GM23338 (cell line): ENCODE measurements at regions not wholly inside any gene's neighbourhood (a gene's known extent, or its start where the extent isn't known, plus 50 kb on each side); places are given as distances from the start of the nearest gene placed in this dataset.

Source experiments
- EZH2 ChIP-seq: fragments of 200-600 bp; sonication (generic); IDR thresholded peaks from one replicate; pipeline ENCODE4 v1.8.0; 2017; ENCODE audit warnings: antibody characterized with exemption, mild to moderate bottlenecking, low read depth; ENCODE audit not compliant: unreplicated experiment
- EZH2phosphoT487 ChIP-seq: fragments of 200-600 bp; sonication (generic); IDR thresholded peaks from one replicate; pipeline ENCODE4 v1.8.1; 2018; ENCODE audit warnings: antibody characterized with exemption; ENCODE audit not compliant: unreplicated experiment
- POLR2AphosphoS5 ChIP-seq: IDR thresholded peaks from 2 replicates; pipeline ENCODE4 v1.6.1; 2016; ENCODE audit warnings: antibody characterized with exemption, low read depth
- ZNF114 ChIP-seq: fragments of 250-450 bp; sonication (Bioruptor Pico); IDR thresholded peaks from 2 replicates; pipeline ENCODE4 v1.5.0; 2020; ENCODE audit warnings: mild to moderate bottlenecking, moderate library complexity
- TF ChIP-seq, protein P1 (sequence below): fragments of 250-450 bp; sonication (Bioruptor Pico); IDR thresholded peaks from 2 replicates; pipeline ENCODE4 v1.5.0; 2020; ENCODE audit warnings: mild to moderate bottlenecking, moderate library complexity
- TF ChIP-seq, protein P2 (sequence below), 2 experiments: fragments of 200-600 bp in 1 of 2; sonication (generic) in 1 of 2; conservative IDR thresholded peaks; 2 replicates each; pipeline versions ENCODE4 v1.5.1 to v1.6.1; 2016 to 2017; ENCODE audit warnings: antibody characterized with exemption in 2 of 2, low read depth in 2 of 2, mild to moderate bottlenecking in 2 of 2, moderate library complexity in 1 of 2
- TF ChIP-seq, protein P3 (sequence below): IDR thresholded peaks from one replicate; pipeline ENCODE4 v1.6.1; 2018; ENCODE audit warnings: antibody characterized with exemption; ENCODE audit not compliant: unreplicated experiment

DNA sequence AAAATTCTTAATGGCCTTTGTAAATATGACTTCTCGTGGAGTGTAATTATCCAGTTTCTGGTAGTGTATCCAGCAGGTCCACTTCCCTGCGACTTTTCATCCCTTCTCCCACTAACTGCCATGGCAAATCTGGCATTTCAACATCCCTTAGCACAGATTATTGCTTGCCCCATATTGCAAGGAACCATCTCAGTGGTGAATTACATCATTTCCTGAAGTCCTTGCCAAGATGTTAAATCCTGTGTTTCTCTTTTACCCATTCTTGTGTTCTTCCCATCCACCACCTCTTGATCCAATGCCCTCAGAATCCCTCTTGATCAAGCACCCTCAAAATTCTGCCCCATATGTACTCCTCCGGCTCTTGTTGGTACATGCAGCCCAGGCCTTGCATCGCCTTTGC is 88.1 kb upstream of the ZNF81 start (continued):
- TF ChIP-seq, protein P1, sequence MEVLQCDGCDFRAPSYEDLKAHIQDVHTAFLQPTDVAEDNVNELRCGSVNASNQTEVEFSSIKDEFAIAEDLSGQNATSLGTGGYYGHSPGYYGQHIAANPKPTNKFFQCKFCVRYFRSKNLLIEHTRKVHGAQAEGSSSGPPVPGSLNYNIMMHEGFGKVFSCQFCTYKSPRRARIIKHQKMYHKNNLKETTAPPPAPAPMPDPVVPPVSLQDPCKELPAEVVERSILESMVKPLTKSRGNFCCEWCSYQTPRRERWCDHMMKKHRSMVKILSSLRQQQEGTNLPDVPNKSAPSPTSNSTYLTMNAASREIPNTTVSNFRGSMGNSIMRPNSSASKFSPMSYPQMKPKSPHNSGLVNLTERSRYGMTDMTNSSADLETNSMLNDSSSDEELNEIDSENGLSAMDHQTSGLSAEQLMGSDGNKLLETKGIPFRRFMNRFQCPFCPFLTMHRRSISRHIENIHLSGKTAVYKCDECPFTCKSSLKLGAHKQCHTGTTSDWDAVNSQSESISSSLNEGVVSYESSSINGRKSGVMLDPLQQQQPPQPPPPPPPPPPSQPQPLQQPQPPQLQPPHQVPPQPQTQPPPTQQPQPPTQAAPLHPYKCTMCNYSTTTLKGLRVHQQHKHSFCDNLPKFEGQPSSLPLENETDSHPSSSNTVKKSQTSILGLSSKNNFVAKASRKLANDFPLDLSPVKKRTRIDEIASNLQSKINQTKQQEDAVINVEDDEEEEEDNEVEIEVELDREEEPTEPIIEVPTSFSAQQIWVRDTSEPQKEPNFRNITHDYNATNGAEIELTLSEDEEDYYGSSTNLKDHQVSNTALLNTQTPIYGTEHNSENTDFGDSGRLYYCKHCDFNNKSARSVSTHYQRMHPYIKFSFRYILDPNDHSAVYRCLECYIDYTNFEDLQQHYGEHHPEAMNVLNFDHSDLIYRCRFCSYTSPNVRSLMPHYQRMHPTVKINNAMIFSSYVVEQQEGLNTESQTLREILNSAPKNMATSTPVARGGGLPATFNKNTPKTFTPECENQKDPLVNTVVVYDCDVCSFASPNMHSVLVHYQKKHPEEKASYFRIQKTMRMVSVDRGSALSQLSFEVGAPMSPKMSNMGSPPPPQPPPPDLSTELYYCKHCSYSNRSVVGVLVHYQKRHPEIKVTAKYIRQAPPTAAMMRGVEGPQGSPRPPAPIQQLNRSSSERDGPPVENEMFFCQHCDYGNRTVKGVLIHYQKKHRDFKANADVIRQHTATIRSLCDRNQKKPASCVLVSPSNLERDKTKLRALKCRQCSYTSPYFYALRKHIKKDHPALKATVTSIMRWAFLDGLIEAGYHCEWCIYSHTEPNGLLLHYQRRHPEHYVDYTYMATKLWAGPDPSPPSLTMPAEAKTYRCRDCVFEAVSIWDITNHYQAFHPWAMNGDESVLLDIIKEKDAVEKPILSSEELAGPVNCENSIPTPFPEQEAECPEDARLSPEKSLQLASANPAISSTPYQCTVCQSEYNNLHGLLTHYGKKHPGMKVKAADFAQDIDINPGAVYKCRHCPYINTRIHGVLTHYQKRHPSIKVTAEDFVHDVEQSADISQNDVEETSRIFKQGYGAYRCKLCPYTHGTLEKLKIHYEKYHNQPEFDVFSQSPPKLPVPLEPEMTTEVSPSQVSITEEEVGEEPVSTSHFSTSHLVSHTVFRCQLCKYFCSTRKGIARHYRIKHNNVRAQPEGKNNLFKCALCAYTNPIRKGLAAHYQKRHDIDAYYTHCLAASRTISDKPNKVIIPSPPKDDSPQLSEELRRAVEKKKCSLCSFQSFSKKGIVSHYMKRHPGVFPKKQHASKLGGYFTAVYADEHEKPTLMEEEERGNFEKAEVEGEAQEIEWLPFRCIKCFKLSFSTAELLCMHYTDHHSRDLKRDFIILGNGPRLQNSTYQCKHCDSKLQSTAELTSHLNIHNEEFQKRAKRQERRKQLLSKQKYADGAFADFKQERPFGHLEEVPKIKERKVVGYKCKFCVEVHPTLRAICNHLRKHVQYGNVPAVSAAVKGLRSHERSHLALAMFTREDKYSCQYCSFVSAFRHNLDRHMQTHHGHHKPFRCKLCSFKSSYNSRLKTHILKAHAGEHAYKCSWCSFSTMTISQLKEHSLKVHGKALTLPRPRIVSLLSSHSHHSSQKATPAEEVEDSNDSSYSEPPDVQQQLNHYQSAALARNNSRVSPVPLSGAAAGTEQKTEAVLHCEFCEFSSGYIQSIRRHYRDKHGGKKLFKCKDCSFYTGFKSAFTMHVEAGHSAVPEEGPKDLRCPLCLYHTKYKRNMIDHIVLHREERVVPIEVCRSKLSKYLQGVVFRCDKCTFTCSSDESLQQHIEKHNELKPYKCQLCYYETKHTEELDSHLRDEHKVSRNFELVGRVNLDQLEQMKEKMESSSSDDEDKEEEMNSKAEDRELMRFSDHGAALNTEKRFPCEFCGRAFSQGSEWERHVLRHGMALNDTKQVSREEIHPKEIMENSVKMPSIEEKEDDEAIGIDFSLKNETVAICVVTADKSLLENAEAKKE (CRISPR knock-in tag), result no peak
- TF ChIP-seq, protein P2, sequence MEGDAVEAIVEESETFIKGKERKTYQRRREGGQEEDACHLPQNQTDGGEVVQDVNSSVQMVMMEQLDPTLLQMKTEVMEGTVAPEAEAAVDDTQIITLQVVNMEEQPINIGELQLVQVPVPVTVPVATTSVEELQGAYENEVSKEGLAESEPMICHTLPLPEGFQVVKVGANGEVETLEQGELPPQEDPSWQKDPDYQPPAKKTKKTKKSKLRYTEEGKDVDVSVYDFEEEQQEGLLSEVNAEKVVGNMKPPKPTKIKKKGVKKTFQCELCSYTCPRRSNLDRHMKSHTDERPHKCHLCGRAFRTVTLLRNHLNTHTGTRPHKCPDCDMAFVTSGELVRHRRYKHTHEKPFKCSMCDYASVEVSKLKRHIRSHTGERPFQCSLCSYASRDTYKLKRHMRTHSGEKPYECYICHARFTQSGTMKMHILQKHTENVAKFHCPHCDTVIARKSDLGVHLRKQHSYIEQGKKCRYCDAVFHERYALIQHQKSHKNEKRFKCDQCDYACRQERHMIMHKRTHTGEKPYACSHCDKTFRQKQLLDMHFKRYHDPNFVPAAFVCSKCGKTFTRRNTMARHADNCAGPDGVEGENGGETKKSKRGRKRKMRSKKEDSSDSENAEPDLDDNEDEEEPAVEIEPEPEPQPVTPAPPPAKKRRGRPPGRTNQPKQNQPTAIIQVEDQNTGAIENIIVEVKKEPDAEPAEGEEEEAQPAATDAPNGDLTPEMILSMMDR (conservative IDR thresholded peaks at IDR 0.05; ENCODE audit: low read depth in 2 of 2), result no peak
- TF ChIP-seq ZNF114 (no peak), EZH2phosphoT487 (no peak), POLR2AphosphoS5 (no peak), EZH2 (no peak)
- TF ChIP-seq, protein P3, sequence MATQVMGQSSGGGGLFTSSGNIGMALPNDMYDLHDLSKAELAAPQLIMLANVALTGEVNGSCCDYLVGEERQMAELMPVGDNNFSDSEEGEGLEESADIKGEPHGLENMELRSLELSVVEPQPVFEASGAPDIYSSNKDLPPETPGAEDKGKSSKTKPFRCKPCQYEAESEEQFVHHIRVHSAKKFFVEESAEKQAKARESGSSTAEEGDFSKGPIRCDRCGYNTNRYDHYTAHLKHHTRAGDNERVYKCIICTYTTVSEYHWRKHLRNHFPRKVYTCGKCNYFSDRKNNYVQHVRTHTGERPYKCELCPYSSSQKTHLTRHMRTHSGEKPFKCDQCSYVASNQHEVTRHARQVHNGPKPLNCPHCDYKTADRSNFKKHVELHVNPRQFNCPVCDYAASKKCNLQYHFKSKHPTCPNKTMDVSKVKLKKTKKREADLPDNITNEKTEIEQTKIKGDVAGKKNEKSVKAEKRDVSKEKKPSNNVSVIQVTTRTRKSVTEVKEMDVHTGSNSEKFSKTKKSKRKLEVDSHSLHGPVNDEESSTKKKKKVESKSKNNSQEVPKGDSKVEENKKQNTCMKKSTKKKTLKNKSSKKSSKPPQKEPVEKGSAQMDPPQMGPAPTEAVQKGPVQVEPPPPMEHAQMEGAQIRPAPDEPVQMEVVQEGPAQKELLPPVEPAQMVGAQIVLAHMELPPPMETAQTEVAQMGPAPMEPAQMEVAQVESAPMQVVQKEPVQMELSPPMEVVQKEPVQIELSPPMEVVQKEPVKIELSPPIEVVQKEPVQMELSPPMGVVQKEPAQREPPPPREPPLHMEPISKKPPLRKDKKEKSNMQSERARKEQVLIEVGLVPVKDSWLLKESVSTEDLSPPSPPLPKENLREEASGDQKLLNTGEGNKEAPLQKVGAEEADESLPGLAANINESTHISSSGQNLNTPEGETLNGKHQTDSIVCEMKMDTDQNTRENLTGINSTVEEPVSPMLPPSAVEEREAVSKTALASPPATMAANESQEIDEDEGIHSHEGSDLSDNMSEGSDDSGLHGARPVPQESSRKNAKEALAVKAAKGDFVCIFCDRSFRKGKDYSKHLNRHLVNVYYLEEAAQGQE, result no peak
